RWPE1 (cell line): ENCODE measurements at regions not wholly inside any gene's neighbourhood (a gene's known extent, or its start where the extent isn't known, plus 50 kb on each side); places are given as distances from the start of the nearest gene placed in this dataset.

Source experiments
- CTCF ChIA-PET: fragments of 350-600 bp; sonication (Branson Sonifier 250); formaldehyde crosslinking; extraction: SDS; loops from one replicate; lab custom pipeline; 2021; lab: Yijun Ruan, JAX
- POLR2A ChIA-PET: fragments of 400-600 bp; formaldehyde crosslinking; extraction: SDS; loops from one replicate; lab custom pipeline; 2020; ENCODE audit warnings: antibody characterized with exemption; ENCODE audit not compliant: low non-redundant PET; lab: Yijun Ruan, JAX
- DNase-seq: peaks from one replicate; pipeline ENCODE4 v3.0.0; 2012; ENCODE audit warnings: low spot score
- H3K27ac ChIP-seq: fragments of 450-650 bp; 2 replicates; pipeline ENCODE4 v1.5.1; 2017
- CTCF ChIP-seq: fragments of 450-650 bp; conservative IDR thresholded peaks from 2 replicates; pipeline ENCODE4 v1.5.1; 2017; ENCODE audit warnings: low read depth, mild to moderate bottlenecking

- ChIA-PET CTCF (interaction anchor here (0.7 to 0.8 kb wide), 2 partner anchors 547 to 1322 kb away, joined by 3 read pairs; no protein-coding TSS in a partner anchor), POLR2A (no interaction called here)
- DNase-seq, result no peak
- TF ChIP-seq CTCF, result no peak
- H3K27ac ChIP-seq, result no peak overlapping the region
Observed at GRCh38 chr5:123966781-123967180, 454.8 kb downstream of the CSNK1G3 start.

- no peak for DNase-seq
- CTCF ChIA-PET, result interaction anchor here (0.6 to 0.8 kb wide), 3 partner anchors 1062 to 1529 kb away, joined by 3 read pairs; no protein-coding TSS in a partner anchor
- POLR2A ChIA-PET, result no interaction called here
- no peak for TF ChIP-seq CTCF
- no peak overlapping the region for H3K27ac ChIP-seq
Observed at GRCh38 chr5:123965626-123966025, 453.6 kb downstream of the CSNK1G3 start.

GRCh38 chr5:123964884-123965283 lies 452.9 kb downstream of the CSNK1G3 start:
- POLR2A ChIA-PET, result no interaction called here
- CTCF ChIA-PET, result interaction anchor here (0.6 to 0.7 kb wide), 3 partner anchors 484 to 1529 kb away, joined by 3 to 4 read pairs (median 3); no protein-coding TSS in a partner anchor

GRCh38 chr5:123960526-123960925 lies 448.5 kb downstream of the CSNK1G3 start:
- TF ChIP-seq CTCF, result no peak
- DNase-seq, result no peak
- ChIA-PET CTCF (interaction anchor here (0.6 kb wide), 1 partner anchor 71 kb away, joined by 3 read pairs; no protein-coding TSS in a partner anchor), POLR2A (no interaction called here)
- no peak overlapping the region for H3K27ac ChIP-seq

More at GRCh38 chr5:123964884-123965283, 452.9 kb downstream of the CSNK1G3 start:
- H3K27ac ChIP-seq, result no peak overlapping the region
- DNase-seq, result no peak
- TF ChIP-seq CTCF, result no peak

- POLR2A ChIA-PET, result no interaction called here
- DNase-seq, result peak; percentile 86
- no peak overlapping the region for H3K27ac ChIP-seq
- CTCF ChIA-PET, result no interaction called here
- no peak for TF ChIP-seq CTCF
Observed at GRCh38 chr5:123951582-123951977, 439.6 kb downstream of the CSNK1G3 start.

GRCh38 chr5:123950701-123951581 lies 439.0 kb downstream of the CSNK1G3 start:
- TF ChIP-seq CTCF, result no peak
- ChIA-PET POLR2A (no interaction called here), CTCF (interaction anchor here (0.7 kb wide), 1 partner anchor 1808 kb away, joined by 3 read pairs; no protein-coding TSS in a partner anchor)
- no peak for DNase-seq
- no peak overlapping the region for H3K27ac ChIP-seq
